HG03460 (cell line): ENCODE measurements at regions not wholly inside any gene's neighbourhood (a gene's known extent, or its start where the extent isn't known, plus 50 kb on each side); places are given as distances from the start of the nearest gene placed in this dataset.
"Not testable (repeated sequence)": the region's sequence is repeated elsewhere in the genome, so short reads cannot be mapped to it uniquely, and the experiment has no call there.

Experiments
- ATAC-seq: cut with Tn5 transposase; IDR thresholded peaks from one replicate; pipeline ENCODE4 v1.9.1; 2021; ENCODE audit not compliant: unreplicated experiment

DNA sequence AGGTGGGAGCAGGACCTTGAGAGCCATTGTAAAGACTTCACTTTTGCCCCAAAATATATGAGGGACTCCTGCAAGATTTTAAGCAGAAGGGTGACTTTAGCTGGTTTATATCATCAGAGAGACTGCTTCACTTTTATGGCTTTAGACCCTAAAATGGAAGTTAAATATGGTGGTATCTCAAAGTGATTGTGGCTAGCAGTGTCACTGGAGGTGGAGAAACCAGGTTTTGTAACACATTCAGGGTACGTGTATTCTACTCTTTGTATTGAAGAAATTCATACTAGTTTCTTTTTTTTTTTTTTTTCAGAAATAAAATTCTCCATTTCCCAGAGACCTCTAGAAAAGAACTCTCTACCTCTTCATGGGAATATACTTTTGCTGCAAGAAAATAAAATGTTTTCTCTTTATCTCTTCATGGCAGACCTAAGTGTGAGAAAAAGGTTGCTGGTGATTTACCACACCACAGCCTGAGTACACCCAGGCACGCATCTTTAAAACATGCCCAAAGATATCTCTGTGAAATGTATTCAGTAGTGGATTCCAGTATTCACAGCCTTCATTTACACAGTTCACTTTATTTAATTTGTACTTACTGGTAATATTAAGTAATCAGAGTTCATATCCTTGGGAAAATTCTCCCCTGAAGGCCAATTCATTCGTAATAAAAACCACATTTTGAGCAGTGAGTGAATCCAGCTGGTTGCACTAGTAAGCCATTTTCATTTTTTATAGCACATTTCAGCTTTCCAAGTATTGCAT lies 74.3 kb upstream of the GUCY1A1 start:
- no peak for ATAC-seq

DNA sequence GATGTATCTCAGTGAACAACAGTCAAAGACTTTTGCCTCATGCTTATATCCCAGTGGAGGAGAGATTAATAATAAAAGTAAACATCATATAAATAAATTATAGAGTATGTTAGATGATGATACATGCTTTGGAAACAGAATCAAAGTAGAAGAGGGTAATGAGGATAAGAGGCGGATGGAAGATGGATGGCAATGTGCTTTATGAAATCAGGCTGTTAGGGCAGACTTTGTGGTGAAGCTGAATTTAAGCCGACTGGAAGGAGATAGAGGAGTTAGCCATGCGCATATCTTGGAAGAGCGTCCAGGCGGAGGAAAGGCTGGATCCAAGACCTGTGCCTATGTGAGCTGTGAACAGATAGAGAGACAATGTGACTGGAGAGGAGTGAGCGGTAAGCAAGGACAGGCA lies 74.9 kb upstream of the GUCY1A1 start:
- ATAC-seq, result no peak

- no peak for ATAC-seq
Observed at GRCh38 chr4:155590796-155591585, 75.7 kb upstream of the GUCY1A1 start.

- ATAC-seq, result no peak
Observed at GRCh38 chr4:155588437-155588836, 78.2 kb upstream of the GUCY1A1 start.

GRCh38 chr4:155587766-155588165 lies 78.9 kb upstream of the GUCY1A1 start:
- no peak for ATAC-seq

GRCh38 chr4:155582971-155583437 lies 83.6 kb upstream of the GUCY1A1 start:
- no peak for ATAC-seq

GRCh38 chr4:155582041-155582440 lies 84.6 kb upstream of the GUCY1A1 start:
- no peak for ATAC-seq

DNA sequence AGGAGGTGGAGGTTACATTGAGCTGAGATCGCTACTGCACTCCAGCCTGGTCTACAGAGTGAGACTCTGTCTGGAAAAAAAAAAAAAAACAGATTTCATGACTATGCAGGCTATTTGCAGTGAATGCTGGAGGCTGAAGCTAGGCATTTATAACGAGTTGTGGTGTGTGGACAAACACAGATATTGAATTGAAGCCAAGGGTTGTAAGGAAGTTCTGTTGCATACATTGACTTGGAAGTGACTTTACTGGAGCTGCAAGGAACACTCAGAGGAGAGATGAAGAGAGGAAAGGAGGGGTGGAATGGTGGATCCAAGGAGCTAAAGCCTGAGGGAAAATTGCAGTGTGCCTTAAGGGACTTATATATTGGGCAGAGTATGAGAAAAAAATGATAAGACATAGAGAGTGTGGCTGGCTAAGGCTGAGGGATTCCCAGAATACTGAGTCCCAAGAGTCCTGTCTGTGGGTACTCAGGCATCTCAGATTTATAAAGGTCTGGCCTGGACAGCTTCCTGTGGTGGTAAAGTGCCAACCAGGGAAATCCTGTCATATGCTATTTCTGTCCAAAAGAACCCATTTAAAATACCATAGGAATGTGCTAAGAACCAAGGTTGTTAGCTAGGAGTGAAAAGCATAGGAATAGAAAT lies 87.8 kb upstream of the GUCY1A1 start:
- ATAC-seq, result no peak

DNA sequence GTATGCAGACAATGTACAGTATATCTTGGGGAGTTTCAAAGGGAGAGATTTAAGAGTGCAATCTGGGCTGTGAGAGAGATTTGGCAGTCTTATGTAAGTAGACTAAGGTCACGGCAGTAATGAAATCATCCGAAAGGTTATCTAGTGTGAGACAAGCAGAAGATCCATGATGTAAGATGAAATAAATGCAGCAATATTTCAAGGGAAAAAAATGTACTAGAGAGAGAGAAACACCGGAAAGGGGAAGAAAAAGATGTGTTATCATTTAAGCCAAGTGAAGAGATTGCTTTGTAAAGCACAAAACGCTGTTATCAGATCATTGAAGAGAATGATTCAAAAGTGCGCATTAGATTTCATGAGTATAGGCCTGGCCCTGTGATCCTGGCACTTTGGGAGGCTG lies 88.4 kb upstream of the GUCY1A1 start:
- ATAC-seq, result no peak

- ATAC-seq, result not testable (repeated sequence)
Observed at GRCh38 chr4:155574329-155574728, 92.3 kb upstream of the GUCY1A1 start.

DNA sequence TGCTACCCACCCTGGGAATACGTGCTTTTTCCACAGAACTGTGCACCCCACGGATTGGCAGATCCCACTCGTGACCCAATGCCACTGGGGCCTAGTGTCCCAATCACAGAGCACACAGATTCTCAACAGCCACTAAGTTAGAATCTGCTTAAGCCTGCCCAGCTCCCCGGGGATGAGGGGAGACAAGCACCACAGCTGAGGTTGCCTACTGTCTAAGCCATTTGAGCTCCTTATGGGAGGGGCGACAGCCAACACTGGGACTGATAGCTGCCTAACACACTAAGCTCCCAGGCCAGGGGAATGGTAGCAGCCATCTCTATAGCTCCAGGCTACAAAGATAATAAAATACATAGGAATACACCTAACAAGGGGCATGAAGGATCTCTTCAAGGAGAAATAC lies 93.5 kb upstream of the GUCY1A1 start:
- ATAC-seq, result no peak

DNA sequence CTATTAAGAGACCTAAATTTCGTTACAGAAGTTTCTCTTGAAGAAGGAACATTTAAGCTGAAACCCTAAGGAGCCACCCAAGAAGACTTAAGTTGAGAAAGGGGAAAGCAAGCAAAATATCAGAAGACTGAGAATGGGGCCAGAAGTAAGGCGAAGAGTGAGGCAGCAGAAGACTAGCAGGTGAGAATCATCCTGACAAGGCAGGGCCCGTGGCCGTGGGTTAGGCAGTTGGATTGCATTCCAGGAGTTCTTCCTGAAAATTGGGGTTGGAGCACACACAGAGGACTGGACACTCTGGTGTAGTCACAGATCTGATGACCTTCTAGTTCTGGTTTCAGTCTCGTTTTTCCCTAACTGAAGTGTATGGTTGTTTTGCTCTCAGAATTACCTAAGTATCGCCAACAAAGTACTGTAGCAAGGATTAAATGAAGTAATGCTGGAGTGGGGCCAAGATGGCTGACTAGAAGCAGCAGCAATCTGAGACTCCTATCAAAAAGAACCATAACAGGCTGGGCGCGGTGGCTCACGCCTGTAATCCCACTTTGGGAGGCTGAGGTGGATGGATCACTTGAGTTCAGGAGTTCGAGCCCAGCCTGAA lies 94.4 kb upstream of the GUCY1A1 start:
- no peak for ATAC-seq

DNA sequence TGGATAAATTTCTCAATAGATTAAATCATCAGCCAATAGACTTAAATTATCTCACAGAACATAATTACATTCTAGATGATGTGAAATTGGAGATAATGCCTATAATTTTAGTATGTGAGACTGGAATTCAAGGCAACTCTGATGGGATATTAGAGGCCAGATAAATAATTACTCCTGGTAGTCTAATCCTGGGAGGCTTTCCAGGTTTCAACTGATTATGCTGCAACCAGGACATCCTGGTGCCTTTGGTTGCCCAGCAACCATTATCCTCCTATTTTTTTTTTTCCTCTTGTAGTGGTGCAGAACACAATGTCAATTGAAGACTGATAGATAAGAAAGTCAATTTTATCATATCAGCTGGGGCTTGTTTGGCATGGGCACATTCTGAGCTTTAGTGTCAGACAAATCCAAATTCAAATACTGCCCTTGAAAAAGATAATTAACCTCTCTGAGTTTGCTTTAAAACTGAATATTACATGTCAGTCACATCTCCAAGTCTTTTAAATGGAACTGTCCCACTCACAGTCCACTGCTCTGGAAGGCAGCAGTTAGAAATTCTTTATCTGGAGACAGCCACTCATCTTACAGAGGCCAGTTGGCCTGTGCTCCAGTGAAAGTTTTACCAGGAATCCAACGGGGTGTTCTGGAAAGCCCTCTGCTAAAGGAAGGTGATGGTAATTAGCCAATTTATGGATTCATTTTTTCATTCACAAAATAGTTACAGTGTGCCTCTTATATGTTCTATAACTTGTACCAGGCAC lies 95.3 kb upstream of the GUCY1A1 start:
- ATAC-seq, result no peak

GRCh38 chr4:155570661-155571060 lies 96.0 kb upstream of the GUCY1A1 start:
- no peak for ATAC-seq

GRCh38 chr4:155569960-155570515 lies 96.6 kb upstream of the GUCY1A1 start:
- ATAC-seq, result no peak

DNA sequence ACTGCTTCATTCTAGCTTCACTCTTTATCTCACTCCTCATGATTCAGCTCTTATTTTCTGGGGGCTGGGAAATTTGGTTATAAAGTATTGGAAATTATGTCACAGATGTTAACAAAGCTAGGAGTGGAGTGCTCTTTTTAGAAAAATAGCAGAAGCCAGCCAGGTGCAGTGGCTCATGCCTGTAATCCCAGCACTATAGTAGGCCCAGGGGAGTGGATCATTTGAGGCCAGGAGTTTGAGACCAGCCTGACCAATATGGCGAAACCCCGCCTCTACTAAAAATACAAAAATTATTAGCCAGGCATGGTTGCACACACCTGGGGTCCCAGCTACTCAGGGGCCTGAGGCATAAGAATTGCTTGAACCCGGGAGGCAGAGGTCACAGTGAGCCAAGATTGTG lies 97.2 kb upstream of the GUCY1A1 start:
- ATAC-seq, result no peak

DNA sequence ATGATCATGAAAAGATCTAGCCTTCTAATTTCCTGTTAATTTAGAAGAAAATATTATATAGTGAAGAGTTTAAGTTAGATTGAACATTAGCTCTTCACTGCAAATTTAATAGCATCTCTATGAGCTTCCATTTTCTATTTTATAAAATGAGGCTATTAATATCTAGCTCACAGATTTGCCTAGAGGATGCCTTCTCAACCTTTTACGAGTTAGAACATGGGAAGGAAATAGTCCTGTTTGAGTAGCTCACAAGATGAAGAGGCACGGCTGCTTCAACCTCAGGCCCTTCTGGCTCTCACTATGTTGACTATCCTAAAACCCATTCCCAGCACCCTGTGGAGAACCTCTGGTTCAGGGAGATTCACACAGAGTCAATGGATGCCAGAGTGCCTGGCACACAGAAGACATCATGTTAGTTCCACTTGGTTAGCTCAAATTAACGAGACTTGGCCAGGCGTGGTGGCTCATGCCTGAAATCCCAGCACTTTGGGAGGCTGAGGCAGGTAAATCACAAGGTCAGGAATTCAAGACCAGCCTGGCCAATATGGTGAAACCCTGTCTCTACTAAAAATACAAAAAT lies 97.9 kb upstream of the GUCY1A1 start:
- no peak for ATAC-seq

DNA sequence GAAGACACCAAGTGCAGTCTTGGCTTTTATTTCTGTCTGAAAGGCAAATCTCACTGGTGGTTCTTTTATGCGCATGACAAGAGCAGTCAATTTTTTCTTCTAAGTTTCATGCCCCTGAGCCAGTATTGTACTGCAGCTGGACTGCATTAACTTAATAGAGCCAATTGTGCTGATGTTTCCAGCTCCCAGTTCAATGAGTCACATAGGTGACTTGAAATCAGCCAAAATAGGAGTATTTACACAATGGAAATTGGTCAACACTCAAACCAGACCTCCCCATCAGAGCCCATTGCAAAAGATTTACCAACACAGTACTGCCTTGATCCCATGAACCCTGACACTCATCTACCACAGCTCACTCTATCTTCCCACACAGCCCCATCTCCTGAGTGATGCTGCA lies 100.3 kb upstream of the GUCY1A1 start:
- no peak for ATAC-seq

- ATAC-seq, result no peak
Observed at GRCh38 chr4:155565776-155566175, 100.9 kb upstream of the GUCY1A1 start.

DNA sequence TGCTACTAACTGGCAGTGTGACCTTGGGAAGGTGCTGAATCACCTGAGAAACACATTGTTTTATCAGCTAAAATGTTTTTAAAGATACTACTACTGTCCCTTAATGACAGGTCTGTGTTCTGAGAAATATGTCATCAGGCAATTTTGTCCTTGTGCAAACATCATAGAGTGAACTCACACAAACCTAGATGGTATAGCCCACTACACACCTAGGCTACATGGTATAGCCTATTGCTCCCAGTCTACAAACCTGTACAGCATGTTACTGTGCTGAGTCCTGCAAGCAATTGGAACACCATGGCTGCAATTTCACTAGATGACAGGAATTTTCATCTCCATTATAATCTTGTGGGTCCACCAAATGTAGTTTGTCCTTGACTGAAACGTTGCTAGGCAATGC lies 101.3 kb upstream of the GUCY1A1 start:
- no peak for ATAC-seq
